Adrenal gland (tissue), 9 donors: ENCODE measurements at regions not wholly inside any gene's neighbourhood (a gene's known extent, or its start where the extent isn't known, plus 50 kb on each side); places are given as distances from the start of the nearest gene placed in this dataset.

Experiments used
- DNase-seq, 7 donors: peaks; one replicate each; pipeline ENCODE4 v3.0.0-alpha.2; 2019 to 2020
- H3K27ac ChIP-seq, 5 donors: fragments of 200-600 bp; sonication (generic) in 4 of 5; 1 replicate in 3 of 5; 2 replicates in 2 of 5; pipeline versions ENCODE4 v1.5.1 to v1.8.0; 2016 to 2020; ENCODE audit warnings: mild to moderate bottlenecking in 1 of 5
- H3K27me3 ChIP-seq: fragments of 200-600 bp; 2 replicates; pipeline ENCODE4 v1.8.0; 2021
- H3K36me3 ChIP-seq, 2 donors: fragments of 200-600 bp; replicated peaks in 1 of 2; 1 replicate in 1 of 2; 2 replicates in 1 of 2; pipeline versions ENCODE4 v1.5.1 to v1.8.0; 2018 to 2022
- H3K4me1 ChIP-seq, 2 donors: fragments of 200-600 bp; replicated peaks in 1 of 2; 1 replicate in 1 of 2; 2 replicates in 1 of 2; pipeline versions ENCODE4 v1.5.1 to v1.8.0; 2018 to 2021
- H3K4me3 ChIP-seq, 4 donors: fragments of 200-600 bp; sonication (generic) in 3 of 4; one replicate each; pipeline ENCODE4 v1.5.1; 2016 to 2018
- H3K9me3 ChIP-seq, 3 donors: fragments of 200-600 bp; sonication (generic) in 1 of 3; replicated peaks in 1 of 3; 1 replicate in 2 of 3; 2 replicates in 1 of 3; pipeline versions ENCODE4 v1.5.1 to v1.8.0; 2016 to 2021
- POLR2A ChIP-seq, 2 donors: fragments of 450-650 bp; IDR thresholded peaks; one replicate each; pipeline ENCODE4 v1.6.1; 2017; ENCODE audit warnings: antibody characterized with exemption in 2 of 2, mild to moderate bottlenecking in 2 of 2, moderate library complexity in 1 of 2
- WGBS, 4 donors: extraction: QIAGEN DNeasy Blood & Tissue Kit in 2 of 4; methylation state at CpG; one replicate each; pipeline versions ENCODE4 v1.1.5 to v1.1.7; 2013 to 2017; 5-methylcytosine and 5-hydroxymethylcytosine counted together
- intact Hi-C, 2 donors: fragments of 100-400 bp; cut with DNase I; formaldehyde crosslinking; loops; one replicate each; pipeline versions ENCODE4 v1.14.1 to v1.15.0; 2022 to 2023
- TF ChIP-seq, protein P1 (sequence below), 6 experiments: fragments of 450-650 bp in 4 of 6; fragments of 200-600 bp in 2 of 6; sonication (generic) in 1 of 6; IDR thresholded peaks; 1 replicate in 5 of 6; 2 replicates in 1 of 6; pipeline versions ENCODE4 v1.5.1 to v1.8.0; 2016 to 2021; ENCODE audit warnings: antibody characterized with exemption in 6 of 6, mild to moderate bottlenecking in 2 of 6, moderate library complexity in 1 of 6
- donor health status: healthy with polysubstance abuse.
- donor health status: Bipolar disorder and iron deficiency.
- donor health status: DM: yes; HTN: yes; CAD: no.
- donor health status: DM: no; HTN: no; CAD: no.
- donor health status: DM: no; HTN: no; CAD: no.

DNA sequence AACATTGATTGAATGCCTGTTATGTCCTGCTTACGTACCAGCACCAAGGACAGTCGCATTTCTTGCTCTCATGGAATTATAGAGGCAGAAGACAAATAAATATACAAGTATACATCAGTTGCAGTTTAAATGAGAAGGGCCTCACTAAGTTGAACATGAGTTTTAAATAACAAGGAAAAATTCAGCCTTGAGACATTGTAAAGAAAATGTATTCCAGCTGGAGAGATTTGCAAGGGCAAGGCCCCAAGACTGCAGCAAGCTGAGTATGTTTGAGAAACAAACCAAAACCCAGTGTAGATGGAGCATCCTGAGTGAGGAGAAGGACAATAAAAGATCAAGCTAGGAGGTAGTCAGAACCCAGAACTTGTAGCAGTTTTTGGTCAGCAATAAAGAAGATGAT lies 123.2 kb upstream of the BMP5 start:
- WGBS, 4 donors, result 52 to 67% (median 60%) methylated on average over 2 of the region's 2 CpGs
- H3K36me3 ChIP-seq, result no peaks in the 10 kb centered on the region
- no peaks in the 10 kb centered on the region for H3K4me1 ChIP-seq
- no peaks in the 10 kb centered on the region for H3K27me3 ChIP-seq
- intact Hi-C loops, result no loop called here
- H3K27ac ChIP-seq, result no peak overlapping the region
- DNase-seq, result no peak
- no peaks in the 10 kb centered on the region for H3K9me3 ChIP-seq
- TF ChIP-seq, protein P1, sequence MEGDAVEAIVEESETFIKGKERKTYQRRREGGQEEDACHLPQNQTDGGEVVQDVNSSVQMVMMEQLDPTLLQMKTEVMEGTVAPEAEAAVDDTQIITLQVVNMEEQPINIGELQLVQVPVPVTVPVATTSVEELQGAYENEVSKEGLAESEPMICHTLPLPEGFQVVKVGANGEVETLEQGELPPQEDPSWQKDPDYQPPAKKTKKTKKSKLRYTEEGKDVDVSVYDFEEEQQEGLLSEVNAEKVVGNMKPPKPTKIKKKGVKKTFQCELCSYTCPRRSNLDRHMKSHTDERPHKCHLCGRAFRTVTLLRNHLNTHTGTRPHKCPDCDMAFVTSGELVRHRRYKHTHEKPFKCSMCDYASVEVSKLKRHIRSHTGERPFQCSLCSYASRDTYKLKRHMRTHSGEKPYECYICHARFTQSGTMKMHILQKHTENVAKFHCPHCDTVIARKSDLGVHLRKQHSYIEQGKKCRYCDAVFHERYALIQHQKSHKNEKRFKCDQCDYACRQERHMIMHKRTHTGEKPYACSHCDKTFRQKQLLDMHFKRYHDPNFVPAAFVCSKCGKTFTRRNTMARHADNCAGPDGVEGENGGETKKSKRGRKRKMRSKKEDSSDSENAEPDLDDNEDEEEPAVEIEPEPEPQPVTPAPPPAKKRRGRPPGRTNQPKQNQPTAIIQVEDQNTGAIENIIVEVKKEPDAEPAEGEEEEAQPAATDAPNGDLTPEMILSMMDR (IDR thresholded peaks at IDR 0.05), result no peak
- TF ChIP-seq POLR2A (IDR thresholded peaks at IDR 0.05), result no peak
- H3K4me3 ChIP-seq, result no peak overlapping the region

DNA sequence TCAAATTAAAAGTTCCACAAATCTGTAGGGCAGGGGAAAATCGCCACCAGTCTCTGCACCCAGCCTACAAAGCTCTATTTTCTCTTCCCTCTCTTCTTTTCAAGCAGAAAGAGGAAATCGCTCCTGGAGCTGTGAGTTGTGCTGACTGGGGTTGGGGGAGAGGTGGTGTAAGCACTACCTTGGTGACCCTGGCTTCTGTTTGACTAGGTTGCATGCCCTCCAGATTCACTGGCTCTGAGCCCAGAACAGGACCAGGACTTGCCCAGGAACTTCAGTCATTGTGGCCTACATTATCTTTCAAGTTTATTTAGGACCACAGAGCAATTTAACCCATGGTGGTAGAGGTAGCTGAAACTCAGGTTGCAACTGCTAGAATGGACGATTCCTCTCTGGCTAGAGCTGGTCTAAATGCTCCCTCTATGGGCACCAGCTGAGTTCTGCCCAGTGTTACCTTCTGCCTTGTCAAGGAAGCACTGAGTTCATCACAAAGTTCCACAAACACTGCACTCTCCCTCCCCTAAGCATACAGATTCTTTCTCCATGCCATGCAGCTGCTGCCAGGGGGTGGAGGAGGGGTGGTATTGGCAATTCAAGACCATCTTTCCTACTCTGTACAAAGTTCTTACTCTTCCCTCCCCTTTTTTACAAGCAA lies 122.0 kb upstream of the BMP5 start:
- WGBS, 4 donors, result 63 to 75% (median 72%) methylated on average over 3 of the region's 3 CpGs
- TF ChIP-seq, protein P1 (IDR thresholded peaks at IDR 0.05), result no peak
- no peak for TF ChIP-seq POLR2A (IDR thresholded peaks at IDR 0.05)
- intact Hi-C loops, result no loop called here

DNA sequence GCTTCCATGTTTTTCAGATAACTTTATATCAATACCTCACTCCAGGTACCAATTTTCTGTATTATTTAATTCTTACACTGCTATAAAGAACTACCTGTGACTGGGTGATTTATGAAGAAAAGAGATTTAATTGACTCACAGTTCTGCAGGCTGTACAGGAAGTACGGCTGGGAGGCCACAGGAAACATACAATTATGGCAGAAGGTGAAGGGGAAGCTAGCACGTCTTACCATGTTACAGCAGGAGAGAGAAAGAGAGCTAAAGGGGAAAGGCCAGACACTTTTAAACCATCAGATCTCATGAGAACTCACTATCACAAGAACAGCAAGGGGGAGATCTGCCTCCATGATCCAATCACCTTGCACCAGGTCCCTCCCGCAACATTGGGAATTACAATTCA lies 119.1 kb upstream of the BMP5 start:
- Histone ChIP-seq H3K36me3 (no peaks in the 10 kb centered on the region), H3K4me1 (no peaks in the 10 kb centered on the region), H3K9me3 (no peaks in the 10 kb centered on the region), H3K27ac (no peak overlapping the region), H3K4me3 (no peak overlapping the region), H3K27me3 (no peaks in the 10 kb centered on the region)
- intact Hi-C loops, result no loop called here
- no peak for DNase-seq
- WGBS, 4 donors, result 46 to 73% (median 72%) methylated on average over 3 of the region's 3 CpGs
- TF ChIP-seq POLR2A (IDR thresholded peaks at IDR 0.05), result no peak
- TF ChIP-seq, protein P1 (IDR thresholded peaks at IDR 0.05), result no peak

More for the DNA sequence above, 122.0 kb upstream of the BMP5 start:
- no peaks in the 10 kb centered on the region for H3K27me3 ChIP-seq
- DNase-seq, result no peak
- no peaks in the 10 kb centered on the region for H3K9me3 ChIP-seq
- H3K36me3 ChIP-seq, result no peaks in the 10 kb centered on the region
- no peak overlapping the region for H3K27ac ChIP-seq
- no peak overlapping the region for H3K4me3 ChIP-seq
- H3K4me1 ChIP-seq, result no peaks in the 10 kb centered on the region

GRCh38 chr6:55993418-55993817 lies 118.0 kb upstream of the BMP5 start:
- intact Hi-C loops, result no loop called here

More at GRCh38 chr6:55993418-55993817, 118.0 kb upstream of the BMP5 start:
- Histone ChIP-seq H3K27me3 (no peaks in the 10 kb centered on the region), H3K4me1 (no peaks in the 10 kb centered on the region), H3K27ac (no peak overlapping the region), H3K9me3 (no peaks in the 10 kb centered on the region), H3K36me3 (no peaks in the 10 kb centered on the region), H3K4me3 (no peak overlapping the region)
- DNase-seq, result no peak
- 74 to 100% (median 81%) methylated on average over 1 to 2 of the region's 2 CpGs for WGBS, 4 donors
- TF ChIP-seq, protein P1 (IDR thresholded peaks at IDR 0.05), result no peak
- no peak for TF ChIP-seq POLR2A (IDR thresholded peaks at IDR 0.05)
